PC-3 (cell line): ENCODE measurements at regions not wholly inside any gene's neighbourhood (a gene's known extent, or its start where the extent isn't known, plus 50 kb on each side); places are given as distances from the start of the nearest gene placed in this dataset.

Experiments used
- ATAC-seq: fragments of 200-7000 bp; cut with Tn5 transposase; 2 replicates; pipeline ENCODE4 v1.9.1; 2020; ENCODE audit warnings: mild to moderate bottlenecking, moderate library complexity
- BruUV-seq: library from RNA; stranded (reverse); fragments of 400-500 nt; replicated peaks from 2 replicates; lab custom pipeline; 2021; lab: Mats Ljungman, UMichigan
- CTCF ChIA-PET: fragments of 300-600 bp; sonication (Branson Sonifier 250); formaldehyde crosslinking; loops from one replicate; lab custom pipeline; 2022; ENCODE audit warnings: antibody characterized with exemption; lab: Charles Lee
- POLR2A ChIA-PET: fragments of 300-600 bp; sonication (Branson Sonifier 250); formaldehyde crosslinking; loops from one replicate; lab custom pipeline; 2022; ENCODE audit warnings: antibody characterized with exemption; ENCODE audit not compliant: unreplicated experiment; lab: Charles Lee
- DNase-seq: peaks from one replicate; pipeline ENCODE4 v3.0.0-alpha.2; 2015
- H2AFZ ChIP-seq: fragments of 300-600 bp; sonication (generic); 2 replicates; pipeline ENCODE4 v1.6.0; 2016; ENCODE audit warnings: antibody characterized with exemption, low read length
- H3F3A ChIP-seq: fragments of 300-600 bp; sonication (generic); one replicate; pipeline ENCODE4 v1.6.0; 2017; ENCODE audit warnings: antibody characterized with exemption, low read length, control low read depth, mild to moderate bottlenecking; ENCODE audit not compliant: unreplicated experiment
- H3K27ac ChIP-seq: fragments of 300-600 bp; sonication (generic); 2 replicates; pipeline ENCODE4 v1.5.1; 2016; ENCODE audit warnings: mild to moderate bottlenecking, low read length
- H3K27me3 ChIP-seq: fragments of 300-600 bp; sonication (generic); 2 replicates; pipeline ENCODE4 v1.6.1; 2016; ENCODE audit warnings: low read length, mixed read lengths
- H3K36me3 ChIP-seq: fragments of 300-600 bp; sonication (generic); 2 replicates; pipeline ENCODE4 v1.6.1; 2016; ENCODE audit warnings: low read depth, mixed run types, low read length, mixed read lengths
- H3K4me1 ChIP-seq: fragments of 300-600 bp; sonication (generic); 2 replicates; pipeline ENCODE4 v1.5.1; 2016; ENCODE audit warnings: low read length; ENCODE audit not compliant: insufficient read depth
- H3K4me2 ChIP-seq: fragments of 300-600 bp; sonication (generic); 2 replicates; pipeline ENCODE4 v1.6.0; 2016; ENCODE audit warnings: low read length
- H3K4me3 ChIP-seq: fragments of 300-600 bp; sonication (generic); 2 replicates; pipeline ENCODE4 v1.5.1; 2016; ENCODE audit warnings: mild to moderate bottlenecking, low read length, mixed read lengths
- H3K79me2 ChIP-seq: fragments of 300-600 bp; sonication (generic); 2 replicates; pipeline ENCODE4 v1.6.1; 2017; ENCODE audit warnings: low read length, mixed read lengths
- H3K9ac ChIP-seq: fragments of 300-600 bp; sonication (generic); 2 replicates; pipeline ENCODE4 v1.6.0; 2016; ENCODE audit warnings: mild to moderate bottlenecking, low read length
- H3K9me2 ChIP-seq: fragments of 300-600 bp; sonication (generic); replicated peaks from 2 replicates; pipeline ENCODE4 v1.6.1; 2016; ENCODE audit warnings: mixed run types, low read length, mixed read lengths
- H3K9me3 ChIP-seq: fragments of 300-600 bp; sonication (generic); 2 replicates; pipeline ENCODE4 v1.6.1; 2016; ENCODE audit warnings: low read length, mixed read lengths
- H4K20me1 ChIP-seq: fragments of 300-600 bp; sonication (generic); 2 replicates; pipeline ENCODE4 v1.6.1; 2016; ENCODE audit warnings: low read length, mixed read lengths
- CTCF ChIP-seq: fragments of 300-600 bp; sonication (generic); conservative IDR thresholded peaks from 2 replicates; pipeline ENCODE4 v1.5.1; 2017; ENCODE audit warnings: antibody characterized with exemption, low read depth, mild to moderate bottlenecking, low read length
- EZH2 ChIP-seq: fragments of 300-600 bp; sonication (generic); IDR thresholded peaks from one replicate; pipeline ENCODE4 v1.6.1; 2017; ENCODE audit warnings: antibody characterized with exemption, mild to moderate bottlenecking, low read length; ENCODE audit not compliant: unreplicated experiment
- EZH2phosphoT487 ChIP-seq: fragments of 300-600 bp; sonication (generic); IDR thresholded peaks from 2 replicates; pipeline ENCODE4 v1.6.1; 2018; ENCODE audit warnings: mild to moderate bottlenecking, antibody characterized with exemption, low read length, borderline replicate concordance
- intact Hi-C: fragments of 100-400 bp; cut with micrococcal nuclease; formaldehyde crosslinking; loops from 2 replicates; pipeline ENCODE4 v1.9.0; 2023

GRCh38 chr6:115735610-115736009, 325.1 kb downstream of the FRK start:
- no peak overlapping the region for H2AFZ ChIP-seq
- no peaks in the 10 kb centered on the region for H3K4me1 ChIP-seq
- H3K4me3 ChIP-seq: no peak overlapping the region
- no peaks in the 10 kb centered on the region for H3K9me2 ChIP-seq
- H3K4me2 ChIP-seq: no peak overlapping the region
- H3K36me3 ChIP-seq: no peaks in the 10 kb centered on the region
- no peaks in the 10 kb centered on the region for H3K27me3 ChIP-seq
- intact Hi-C loops: no loop called here
- TF ChIP-seq CTCF: no peak
- TF ChIP-seq EZH2phosphoT487: no peak
- no peak for TF ChIP-seq EZH2
- no peaks in the 10 kb centered on the region for H3K9me3 ChIP-seq
- no peak overlapping the region for H3K9ac ChIP-seq
- ATAC-seq (no peak), DNase-seq (no peak)
- POLR2A ChIA-PET: no interaction called here
- CTCF ChIA-PET: no interaction called here
- H3K27ac ChIP-seq: no peak overlapping the region
- H3K79me2 ChIP-seq: no peaks in the 10 kb centered on the region
- BruUV-seq: no TSS peak
- no peaks in the 10 kb centered on the region for H4K20me1 ChIP-seq
- H3F3A ChIP-seq: no peaks in the 10 kb centered on the region

GRCh38 chr6:115733426-115733825, 327.3 kb downstream of the FRK start:
- H3K79me2 ChIP-seq: no peaks in the 10 kb centered on the region

More at GRCh38 chr6:115733426-115733825, 327.3 kb downstream of the FRK start:
- Histone ChIP-seq H3K4me3 (no peak overlapping the region), H3F3A (no peaks in the 10 kb centered on the region), H2AFZ (no peak overlapping the region), H3K9me2 (no peaks in the 10 kb centered on the region), H3K27me3 (no peaks in the 10 kb centered on the region), H3K36me3 (no peaks in the 10 kb centered on the region), H3K4me1 (peaks cover 6% of the 10 kb centered on the region; the same call in 1 of the 2 replicates), H3K9ac (no peak overlapping the region), H3K27ac (no peak overlapping the region), H3K9me3 (no peaks in the 10 kb centered on the region), H3K4me2 (no peak overlapping the region), H4K20me1 (no peaks in the 10 kb centered on the region)
- no TSS peak for BruUV-seq
- ATAC-seq: no peak
- no peak for DNase-seq
- TF ChIP-seq CTCF (no peak), EZH2 (no peak), EZH2phosphoT487 (no peak)
- ChIA-PET CTCF (no interaction called here), POLR2A (no interaction called here)
- intact Hi-C loops: no loop called here
